Mucosa of rectum (tissue), 2 donors: ENCODE measurements at regions not wholly inside any gene's neighbourhood (a gene's known extent, or its start where the extent isn't known, plus 50 kb on each side); places are given as distances from the start of the nearest gene placed in this dataset.
"Not testable (repeated sequence)": the region's sequence is repeated elsewhere in the genome, so short reads cannot be mapped to it uniquely, and the experiment has no call there.

Source experiments
- H3K27ac ChIP-seq, 2 donors: one replicate each; pipeline ENCODE4 v1.7.0; 2013; ENCODE audit warnings: inconsistent platforms in 2 of 2, low read depth in 2 of 2, low read length in 2 of 2
- H3K27me3 ChIP-seq, 2 donors: one replicate each; pipeline ENCODE4 v1.7.0; 2013; ENCODE audit warnings: low read length in 2 of 2; ENCODE audit not compliant: control insufficient read depth in 2 of 2, insufficient read depth in 2 of 2
- H3K36me3 ChIP-seq, 2 donors: one replicate each; pipeline ENCODE4 v1.7.0; 2013; ENCODE audit warnings: low read length in 2 of 2; ENCODE audit not compliant: control insufficient read depth in 2 of 2, insufficient read depth in 2 of 2
- H3K4me1 ChIP-seq, 2 donors: one replicate each; pipeline ENCODE4 v1.7.0; 2013; ENCODE audit warnings: low read length in 2 of 2, mild to moderate bottlenecking in 1 of 2; ENCODE audit not compliant: control insufficient read depth in 2 of 2, insufficient read depth in 2 of 2
- H3K4me3 ChIP-seq, 2 donors: one replicate each; pipeline ENCODE4 v1.7.0; 2013; ENCODE audit warnings: low read length in 2 of 2
- H3K9ac ChIP-seq, 2 donors: one replicate each; pipeline ENCODE4 v1.7.0; 2013; ENCODE audit warnings: low read length in 2 of 2, low read depth in 1 of 2, mild to moderate bottlenecking in 1 of 2
- H3K9me3 ChIP-seq, 2 donors: one replicate each; pipeline ENCODE4 v1.7.0; 2013; ENCODE audit warnings: low read length in 2 of 2; ENCODE audit not compliant: control insufficient read depth in 2 of 2
- donor health status: healthy.
- donor health status: Normal muscosa, but diverticular disease.

DNA sequence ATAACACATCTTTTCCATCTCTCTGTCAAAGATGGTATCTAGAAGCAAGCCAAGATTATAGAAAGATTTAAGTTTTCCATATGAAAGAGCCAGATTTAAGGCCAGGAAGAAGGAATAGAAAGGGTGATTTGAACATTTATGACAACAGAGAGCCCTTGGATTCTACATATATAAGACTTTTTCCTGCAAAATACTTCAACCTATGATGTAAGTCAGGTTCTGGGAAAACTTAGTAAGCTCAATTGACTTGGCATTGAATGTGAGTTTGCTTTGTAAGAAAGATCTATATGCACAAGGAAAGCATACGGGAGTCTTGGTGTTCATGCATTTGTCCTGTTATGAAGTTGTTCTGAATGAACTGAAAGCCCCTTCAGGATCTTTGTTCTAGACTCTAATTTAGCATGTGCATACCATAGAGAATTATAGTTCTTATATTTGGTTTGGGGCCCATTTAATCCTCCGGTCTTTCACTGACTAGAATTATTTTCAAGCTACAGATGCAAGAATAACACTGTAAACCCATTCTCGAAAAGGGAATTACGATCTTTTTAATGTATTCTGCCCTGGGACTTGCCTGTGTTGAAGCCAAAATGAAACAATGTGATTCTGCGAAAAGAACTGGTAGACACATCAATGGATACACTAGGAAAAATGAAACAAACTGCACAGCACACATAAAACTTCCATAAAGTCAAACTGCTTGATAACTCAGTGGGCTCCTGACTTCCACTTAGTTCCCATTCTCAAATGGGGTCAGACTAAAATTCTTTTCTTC is 152.8 kb downstream of the DISP1 start:
- no peaks in the 10 kb centered on the region for H3K27me3 ChIP-seq
- no peaks in the 10 kb centered on the region for H3K9me3 ChIP-seq
- no peaks in the 10 kb centered on the region for H3K36me3 ChIP-seq
- no peaks in the 10 kb centered on the region for H3K4me1 ChIP-seq
- H3K9ac ChIP-seq, result no peak overlapping the region
- H3K4me3 ChIP-seq, result no peak overlapping the region
- no peak overlapping the region for H3K27ac ChIP-seq

DNA sequence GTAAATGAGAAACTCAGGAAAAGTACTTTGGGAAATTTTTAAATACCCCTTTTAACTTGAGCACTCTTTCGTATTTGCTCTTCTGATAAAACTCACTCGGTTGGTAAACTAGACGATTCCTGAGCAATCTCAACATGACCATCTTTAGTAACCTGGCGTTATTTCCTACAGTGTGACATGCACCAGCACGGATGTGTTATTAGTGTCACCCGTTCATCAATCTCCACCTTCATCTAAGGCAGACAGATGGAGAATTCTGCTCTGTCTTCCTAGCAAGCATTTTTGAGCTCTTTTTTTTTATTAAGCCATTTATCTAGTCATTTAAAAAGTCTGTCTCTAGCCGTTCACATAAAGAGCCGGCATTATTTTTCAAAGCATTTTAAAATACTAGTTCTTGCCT is 155.2 kb downstream of the DISP1 start:
- no peak overlapping the region for H3K9ac ChIP-seq
- H3K27me3 ChIP-seq, result no peaks in the 10 kb centered on the region
- no peaks in the 10 kb centered on the region for H3K4me1 ChIP-seq
- H3K9me3 ChIP-seq, result no peaks in the 10 kb centered on the region
- no peak overlapping the region for H3K27ac ChIP-seq
- H3K36me3 ChIP-seq, result no peaks in the 10 kb centered on the region
- no peak overlapping the region for H3K4me3 ChIP-seq

GRCh38 chr1:222970711-222971110 is 155.9 kb downstream of the DISP1 start:
- Histone ChIP-seq H3K4me1 (no peaks in the 10 kb centered on the region), H3K27me3 (no peaks in the 10 kb centered on the region), H3K9ac (no peak overlapping the region), H3K9me3 (no peaks in the 10 kb centered on the region), H3K4me3 (no peak overlapping the region), H3K36me3 (no peaks in the 10 kb centered on the region), H3K27ac (no peak overlapping the region)

DNA sequence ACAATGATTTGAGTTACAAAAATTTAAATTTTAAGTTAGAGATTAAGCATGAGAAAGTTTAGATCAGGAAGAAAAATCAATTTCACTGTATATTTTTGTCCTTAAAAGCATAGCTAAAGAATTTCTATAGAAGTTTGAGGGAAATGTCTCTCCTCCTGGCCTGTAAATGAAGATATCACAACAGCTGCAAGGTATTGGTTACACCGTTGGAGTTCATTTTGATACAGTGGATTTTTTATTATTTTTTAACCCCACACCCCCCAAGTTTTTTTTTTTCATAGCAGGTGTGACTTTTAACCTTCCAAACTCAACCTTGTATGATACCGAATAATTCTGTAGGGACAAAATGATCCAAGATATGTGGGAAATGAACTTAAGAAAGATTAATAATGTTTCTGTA is 156.3 kb downstream of the DISP1 start:
- H3K9ac ChIP-seq, result no peak overlapping the region
- no peaks in the 10 kb centered on the region for H3K4me1 ChIP-seq
- H3K27me3 ChIP-seq, result no peaks in the 10 kb centered on the region
- no peak overlapping the region for H3K27ac ChIP-seq
- H3K36me3 ChIP-seq, result no peaks in the 10 kb centered on the region
- H3K9me3 ChIP-seq, result no peaks in the 10 kb centered on the region
- no peak overlapping the region for H3K4me3 ChIP-seq

- Histone ChIP-seq H3K4me3 (no peak overlapping the region), H3K9ac (no peak overlapping the region), H3K27me3 (no peaks in the 10 kb centered on the region), H3K4me1 (no peaks in the 10 kb centered on the region), H3K27ac (no peak overlapping the region), H3K36me3 (no peaks in the 10 kb centered on the region), H3K9me3 (no peaks in the 10 kb centered on the region)
Measured at GRCh38 chr1:222973561-222973960, 158.7 kb downstream of the DISP1 start.

GRCh38 chr1:222974496-222974895 is 159.7 kb downstream of the DISP1 start:
- no peaks in the 10 kb centered on the region for H3K36me3 ChIP-seq
- no peaks in the 10 kb centered on the region for H3K27me3 ChIP-seq
- no peak overlapping the region for H3K27ac ChIP-seq
- H3K4me1 ChIP-seq, result no peaks in the 10 kb centered on the region
- H3K4me3 ChIP-seq, result no peak overlapping the region
- H3K9me3 ChIP-seq, result no peaks in the 10 kb centered on the region
- no peak overlapping the region for H3K9ac ChIP-seq

DNA sequence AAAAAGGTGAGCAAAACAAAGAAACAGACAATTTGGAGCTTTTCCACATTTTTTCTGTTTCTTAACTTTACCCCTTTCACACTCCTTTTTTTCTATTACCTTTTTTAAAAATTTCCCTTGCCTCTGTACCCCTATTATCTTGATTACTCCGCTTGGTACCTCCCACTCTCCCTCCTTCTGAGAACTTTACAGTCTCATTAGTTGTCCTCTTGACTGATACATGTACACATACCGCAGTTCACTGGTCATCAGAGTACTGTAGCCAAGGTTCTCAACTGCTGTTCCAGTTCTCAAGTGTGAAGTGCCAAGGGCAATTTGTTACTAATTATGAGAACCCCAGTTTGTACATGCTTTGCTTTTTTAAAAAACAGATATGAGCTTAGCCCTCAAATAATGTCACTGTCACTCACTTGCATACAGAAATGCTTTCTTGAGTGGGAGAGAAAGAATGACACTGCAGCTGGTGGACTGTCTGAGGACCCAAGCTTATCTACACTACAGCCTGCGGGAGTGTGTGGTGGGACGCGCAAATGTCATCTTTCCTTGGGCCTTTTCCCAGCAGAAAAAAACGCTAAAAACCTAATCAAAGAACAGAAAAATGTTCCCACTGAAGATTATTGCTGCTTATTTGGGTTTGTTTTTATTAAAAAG is 160.8 kb downstream of the DISP1 start:
- H3K27ac ChIP-seq, result no peak overlapping the region
- no peaks in the 10 kb centered on the region for H3K27me3 ChIP-seq
- no peaks in the 10 kb centered on the region for H3K9me3 ChIP-seq
- no peaks in the 10 kb centered on the region for H3K36me3 ChIP-seq
- H3K9ac ChIP-seq, result no peak overlapping the region
- H3K4me3 ChIP-seq, result no peak overlapping the region
- no peaks in the 10 kb centered on the region for H3K4me1 ChIP-seq

- Histone ChIP-seq H3K9ac (no peak overlapping the region), H3K9me3 (no peaks in the 10 kb centered on the region), H3K27me3 (no peaks in the 10 kb centered on the region), H3K4me3 (no peak overlapping the region), H3K27ac (no peak overlapping the region), H3K36me3 (no peaks in the 10 kb centered on the region), H3K4me1 (no peaks in the 10 kb centered on the region)
Measured at GRCh38 chr1:222976453-222976852, 161.6 kb downstream of the DISP1 start.

- H3K27me3 ChIP-seq, H3K4me1 ChIP-seq: not testable (repeated sequence)
Measured at GRCh38 chr1:222977294-222977693, 162.5 kb downstream of the DISP1 start.

DNA sequence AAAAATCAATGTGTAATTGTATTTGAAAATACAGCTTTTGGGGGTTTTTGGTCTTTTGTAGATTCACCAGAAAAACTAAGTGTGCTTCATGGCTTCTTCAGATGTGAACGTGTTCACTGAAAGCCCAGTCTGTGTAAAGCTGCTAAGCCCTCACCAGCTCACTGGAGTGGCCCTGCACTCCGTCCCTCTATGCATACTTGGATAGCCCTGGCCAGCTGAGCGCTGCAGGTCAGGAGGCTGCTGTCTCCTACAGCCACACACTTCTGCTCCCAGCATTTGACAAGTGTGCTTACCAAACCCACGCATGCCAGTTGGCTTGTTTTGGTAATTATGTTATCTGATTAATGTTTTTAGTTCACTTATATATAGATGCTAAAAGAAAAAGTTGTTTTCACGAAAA is 163.5 kb downstream of the TLR5 start:
- no peaks in the 10 kb centered on the region for H3K36me3 ChIP-seq
- H3K9ac ChIP-seq, result no peak overlapping the region
- no peak overlapping the region for H3K27ac ChIP-seq
- no peaks in the 10 kb centered on the region for H3K27me3 ChIP-seq
- H3K4me1 ChIP-seq, result no peaks in the 10 kb centered on the region
- H3K4me3 ChIP-seq, result no peak overlapping the region
- no peaks in the 10 kb centered on the region for H3K9me3 ChIP-seq

More at GRCh38 chr1:222977294-222977693, 162.5 kb downstream of the DISP1 start:
- H3K9me3 ChIP-seq, H3K4me3 ChIP-seq, H3K36me3 ChIP-seq, H3K27ac ChIP-seq, H3K9ac ChIP-seq: not testable (repeated sequence)
